GM21447 (cell line): ENCODE measurements at regions not wholly inside any gene's neighbourhood (a gene's known extent, or its start where the extent isn't known, plus 50 kb on each side); places are given as distances from the start of the nearest gene placed in this dataset.
"Not testable (repeated sequence)": the region's sequence is repeated elsewhere in the genome, so short reads cannot be mapped to it uniquely, and the experiment has no call there.

Experiments
- ATAC-seq: cut with Tn5 transposase; IDR thresholded peaks from one replicate; pipeline ENCODE4 v1.9.1; 2021; ENCODE audit not compliant: unreplicated experiment

GRCh38 chr6:140504776-140505175 lies 1130.3 kb upstream of the CITED2 start:
- no peak for ATAC-seq

- ATAC-seq: no peak
Observed at GRCh38 chr6:140500849-140501248, 1126.4 kb upstream of the CITED2 start.

DNA sequence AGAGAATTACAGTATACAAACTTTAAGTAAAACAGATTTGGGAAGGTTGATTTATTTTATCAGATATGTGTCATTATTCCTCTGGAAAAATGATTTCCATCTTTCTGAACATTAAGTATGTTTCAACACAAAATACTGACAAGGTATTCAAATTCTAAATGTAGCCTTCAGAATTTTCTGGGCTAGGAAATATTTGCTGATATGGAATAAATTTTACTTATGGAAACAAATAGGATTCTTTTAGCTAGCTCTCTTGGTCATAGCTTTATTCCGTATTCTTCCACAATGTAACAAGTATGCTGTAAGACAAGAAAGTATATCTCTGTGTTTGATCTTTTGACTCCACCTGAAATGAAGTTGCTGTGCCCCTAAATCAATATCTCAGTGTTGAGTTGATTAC lies 1125.2 kb upstream of the CITED2 start:
- no peak for ATAC-seq

DNA sequence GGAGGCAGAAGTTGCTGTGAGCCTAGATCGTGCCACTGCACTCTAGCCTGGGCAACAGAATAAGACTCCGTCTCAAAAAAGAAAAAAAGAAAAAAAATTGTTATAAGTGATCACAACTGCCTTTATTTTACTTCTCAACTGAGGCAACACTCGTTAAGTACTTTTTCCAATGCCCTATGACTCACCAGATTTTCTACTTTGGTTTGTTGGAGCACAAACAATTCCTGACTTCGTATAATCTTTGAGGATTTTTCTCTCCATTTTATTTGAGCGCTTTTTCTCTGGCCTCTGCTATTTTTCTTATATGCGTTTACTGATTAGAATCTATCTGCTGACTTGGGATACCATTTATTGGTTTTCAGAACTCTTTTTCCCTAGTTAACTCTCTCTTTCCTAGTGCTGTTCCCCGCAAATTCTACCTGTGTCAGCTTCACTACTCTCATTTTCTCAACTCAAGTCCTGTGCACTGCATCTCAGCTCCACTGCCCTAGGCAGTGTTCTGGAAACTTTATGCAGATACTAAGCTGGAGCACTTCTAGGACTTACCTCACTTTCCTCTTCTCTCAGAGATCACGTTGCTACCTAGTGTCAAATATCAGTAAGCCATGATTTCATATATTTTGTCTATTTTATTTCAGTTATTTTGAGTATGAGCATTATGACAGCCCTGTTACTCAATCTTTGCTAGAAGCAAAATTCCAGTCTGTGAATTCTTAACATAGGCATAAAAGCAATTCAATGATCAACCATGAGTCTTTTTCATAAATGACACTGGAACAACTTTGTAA lies 1120.1 kb upstream of the CITED2 start:
- no peak for ATAC-seq

GRCh38 chr6:140493470-140493869 lies 1119.0 kb upstream of the CITED2 start:
- not testable (repeated sequence) for ATAC-seq

- ATAC-seq: no peak
Observed at GRCh38 chr6:140490081-140490480, 1115.6 kb upstream of the CITED2 start.

DNA sequence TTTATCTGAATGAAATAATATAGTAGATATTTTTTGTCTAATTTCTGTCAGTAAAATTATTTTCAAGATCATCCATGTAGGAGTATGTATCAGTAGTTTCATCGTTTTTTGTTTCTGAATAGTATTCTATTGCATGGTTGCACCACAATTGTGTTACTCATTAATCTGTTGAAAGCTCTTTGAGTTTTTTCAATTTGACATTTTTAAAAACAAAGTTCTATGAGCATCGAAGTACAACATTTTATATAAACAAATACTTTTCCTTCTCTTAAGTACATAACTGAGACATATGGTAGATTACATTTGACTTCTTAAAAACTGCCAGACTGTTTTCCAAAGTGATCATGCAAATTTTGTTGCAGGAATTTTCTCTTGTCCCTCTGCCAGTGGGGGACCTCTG lies 1113.1 kb upstream of the CITED2 start:
- ATAC-seq: no peak

GRCh38 chr6:140486450-140487361 lies 1112.3 kb upstream of the CITED2 start:
- ATAC-seq: no peak

- ATAC-seq: no peak
Observed at GRCh38 chr6:140485740-140486449, 1111.4 kb upstream of the CITED2 start.

- no peak for ATAC-seq
Observed at GRCh38 chr6:140480852-140481251, 1106.4 kb upstream of the CITED2 start.

DNA sequence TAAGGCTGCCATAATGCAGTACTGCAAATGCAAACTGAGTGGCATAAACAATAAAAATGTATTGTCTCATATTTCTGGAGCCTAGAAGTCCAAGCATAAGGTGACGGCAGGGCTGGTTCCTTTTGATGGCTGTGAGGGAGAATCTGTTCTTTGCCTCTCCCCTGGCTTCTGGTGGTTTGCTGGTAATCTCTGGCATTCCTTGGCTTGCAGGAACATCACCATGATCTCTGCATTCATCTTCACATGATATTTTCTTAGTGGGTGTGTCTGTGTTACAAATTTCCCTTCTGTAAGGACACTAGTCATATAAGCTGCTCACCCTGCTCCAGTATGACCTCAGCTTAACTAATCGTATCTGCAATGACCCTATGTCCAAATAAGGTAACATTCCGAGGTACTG lies 1104.2 kb upstream of the CITED2 start:
- no peak for ATAC-seq

DNA sequence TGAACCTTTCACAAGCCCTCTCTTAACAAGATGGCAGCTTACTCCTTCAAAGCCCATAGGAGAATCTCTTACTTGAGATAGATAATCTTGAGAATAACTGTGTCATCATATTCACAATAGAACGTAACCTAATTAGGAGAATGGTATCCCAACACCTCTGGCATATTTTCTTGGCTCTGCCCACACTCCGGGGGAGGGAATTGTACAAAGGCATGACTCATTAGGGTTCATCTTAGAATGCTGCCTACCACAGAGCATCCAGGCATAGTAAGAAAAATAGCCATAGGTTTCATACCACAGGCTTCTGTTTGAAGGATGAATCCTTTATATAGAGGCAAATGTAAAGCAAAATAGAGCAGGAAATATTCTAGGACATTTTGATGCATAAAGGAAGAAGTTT lies 1100.6 kb upstream of the CITED2 start:
- no peak for ATAC-seq

DNA sequence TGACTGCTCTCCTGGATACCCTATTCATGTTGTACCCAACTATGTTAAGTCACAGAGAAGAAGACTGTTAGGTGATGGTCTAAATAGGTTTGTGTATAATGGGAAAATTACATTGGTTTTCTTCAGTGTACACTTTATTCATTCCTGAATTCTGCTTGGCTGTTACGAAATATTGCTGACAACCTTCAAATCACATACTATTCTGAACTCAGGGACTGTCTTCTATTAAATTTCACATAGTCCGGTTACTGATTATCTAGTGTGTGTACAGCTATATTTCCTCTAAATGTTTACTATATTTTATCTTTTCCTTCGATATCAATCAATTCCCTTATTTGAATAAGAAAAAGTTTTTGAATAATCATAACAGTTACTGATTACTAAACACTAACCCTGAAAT lies 1090.3 kb upstream of the CITED2 start:
- ATAC-seq: no peak

GRCh38 chr6:140463312-140463710 lies 1088.9 kb upstream of the CITED2 start:
- ATAC-seq: no peak

DNA sequence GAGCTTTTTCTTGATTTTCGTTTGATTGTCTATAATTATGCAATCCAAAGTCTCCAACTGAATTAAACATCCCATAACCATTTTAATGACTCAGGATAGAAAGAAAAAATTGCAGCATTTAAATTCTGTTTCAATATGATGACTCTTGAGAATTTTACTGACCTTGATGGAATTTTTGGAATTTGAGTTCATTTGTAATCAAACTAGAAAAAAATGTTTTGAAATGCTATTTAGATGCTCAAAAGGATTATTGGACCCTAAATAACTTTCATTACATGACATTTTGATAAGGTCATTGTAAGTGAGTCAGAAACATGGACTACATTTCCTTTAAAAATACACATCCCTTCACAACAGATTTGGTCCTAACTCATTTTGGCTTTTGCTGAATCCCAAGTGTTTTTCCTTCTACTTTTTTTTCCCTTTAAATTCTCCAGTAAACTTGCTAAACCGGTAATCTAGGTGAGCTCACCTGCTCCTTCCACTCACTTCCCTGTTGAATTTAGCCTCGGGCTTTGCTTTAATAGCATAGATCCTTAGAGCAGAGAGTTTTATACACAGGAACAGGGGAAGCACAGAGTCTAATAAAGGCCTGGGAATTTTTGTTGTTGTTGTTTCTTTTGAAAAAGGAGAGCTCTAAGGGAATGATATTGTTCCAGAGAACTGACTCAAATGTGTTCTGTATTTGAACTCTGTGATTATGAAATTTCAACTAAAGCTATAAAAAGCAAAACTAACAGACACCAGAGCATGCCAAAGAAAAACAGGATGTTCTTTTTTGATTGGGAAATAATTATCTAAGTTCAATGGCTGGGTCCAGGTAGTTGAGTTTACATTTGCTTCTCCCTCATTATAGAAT lies 1088.2 kb upstream of the CITED2 start:
- ATAC-seq: no peak

- no peak for ATAC-seq
Observed at GRCh38 chr6:140462076-140462452, 1087.6 kb upstream of the CITED2 start.

DNA sequence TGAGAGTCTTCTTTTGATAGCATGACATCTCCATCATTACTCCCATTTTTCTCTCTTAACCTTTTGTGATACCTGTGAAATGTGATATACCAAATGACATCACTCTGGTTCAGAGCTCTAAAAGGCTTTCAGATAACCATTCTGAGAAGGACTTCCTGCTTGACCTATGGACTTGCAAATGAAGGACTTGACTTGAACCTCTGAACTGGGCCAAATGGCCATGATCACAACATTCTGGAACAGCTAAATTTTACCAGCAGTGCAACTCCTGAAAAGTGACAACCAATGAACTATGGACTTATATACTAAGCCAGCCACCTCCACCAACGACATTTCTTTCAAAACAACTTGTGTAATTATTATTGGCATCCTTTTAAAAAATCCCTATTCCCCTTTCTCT lies 1085.8 kb upstream of the CITED2 start:
- ATAC-seq: no peak

DNA sequence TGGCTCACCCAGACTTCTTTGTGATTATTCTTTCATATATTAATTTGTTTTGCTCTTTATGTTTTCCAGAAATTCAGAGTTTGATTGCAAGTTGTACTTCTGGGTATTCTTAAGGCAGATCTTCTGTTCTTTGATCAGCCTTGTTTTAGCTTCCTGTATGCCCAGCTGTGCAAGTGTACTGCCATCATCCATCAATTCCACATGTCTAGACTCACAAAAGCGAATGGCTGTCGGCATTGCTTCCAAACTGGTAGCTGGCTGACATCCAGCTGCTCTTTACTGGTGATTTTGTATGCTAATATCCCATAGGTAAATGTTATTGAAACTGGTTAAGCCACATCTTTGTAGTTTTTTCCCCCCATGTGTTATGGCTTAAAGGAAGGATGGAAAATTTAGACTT lies 1084.8 kb upstream of the CITED2 start:
- no peak for ATAC-seq

GRCh38 chr6:140446241-140446640 lies 1071.8 kb upstream of the CITED2 start:
- ATAC-seq: no peak

DNA sequence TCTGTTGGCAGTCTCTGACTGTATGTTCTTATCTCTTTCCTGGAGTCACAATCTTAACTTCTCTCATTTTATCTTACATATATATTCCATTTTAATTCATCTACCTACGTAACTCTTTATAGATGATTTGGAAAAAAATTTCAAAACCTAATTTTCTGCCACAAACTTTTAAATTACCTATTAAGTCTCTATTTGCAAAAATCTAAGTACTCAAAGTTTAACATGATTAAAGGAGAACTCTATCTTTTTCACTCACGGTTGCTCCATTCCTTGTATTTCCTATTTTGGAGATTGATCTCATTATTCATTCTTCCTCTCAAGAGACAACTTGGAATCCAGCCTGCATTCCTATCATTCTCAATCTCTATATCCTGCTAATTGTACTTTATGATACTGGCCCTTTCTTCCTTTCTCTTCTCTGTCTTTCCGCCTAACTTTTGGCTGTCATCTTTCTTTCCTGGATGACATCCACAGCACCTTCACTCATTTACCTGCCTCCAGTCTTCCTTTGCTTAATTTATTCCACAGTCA lies 1071.1 kb upstream of the CITED2 start:
- ATAC-seq: no peak
